Keratinocyte (primary cell): ENCODE measurements at regions not wholly inside any gene's neighbourhood (a gene's known extent, or its start where the extent isn't known, plus 50 kb on each side); places are given as distances from the start of the nearest gene placed in this dataset.

ENCODE experiments used
- EZH2 ChIP-seq: IDR thresholded peaks from one replicate; pipeline ENCODE4 v1.6.1; 2012; ENCODE audit warnings: inconsistent platforms, mild to moderate bottlenecking, low read length, moderate library complexity
- TF ChIP-seq, protein P1 (sequence below), 3 experiments: IDR thresholded peaks in 1 of 3; conservative IDR thresholded peaks in 1 of 3; optimal IDR thresholded peaks in 1 of 3; 2 replicates in 2 of 3; 3 replicates in 1 of 3; pipeline versions ENCODE3 to v1.5.1; 2011; ENCODE audit warnings: low read length in 3 of 3, mild to moderate bottlenecking in 3 of 3, moderate library complexity in 2 of 3, control low read depth in 1 of 3, inconsistent platforms in 1 of 3; ENCODE audit not compliant: insufficient read depth in 2 of 3; ENCODE audit errors: extremely low read depth in 1 of 3

DNA sequence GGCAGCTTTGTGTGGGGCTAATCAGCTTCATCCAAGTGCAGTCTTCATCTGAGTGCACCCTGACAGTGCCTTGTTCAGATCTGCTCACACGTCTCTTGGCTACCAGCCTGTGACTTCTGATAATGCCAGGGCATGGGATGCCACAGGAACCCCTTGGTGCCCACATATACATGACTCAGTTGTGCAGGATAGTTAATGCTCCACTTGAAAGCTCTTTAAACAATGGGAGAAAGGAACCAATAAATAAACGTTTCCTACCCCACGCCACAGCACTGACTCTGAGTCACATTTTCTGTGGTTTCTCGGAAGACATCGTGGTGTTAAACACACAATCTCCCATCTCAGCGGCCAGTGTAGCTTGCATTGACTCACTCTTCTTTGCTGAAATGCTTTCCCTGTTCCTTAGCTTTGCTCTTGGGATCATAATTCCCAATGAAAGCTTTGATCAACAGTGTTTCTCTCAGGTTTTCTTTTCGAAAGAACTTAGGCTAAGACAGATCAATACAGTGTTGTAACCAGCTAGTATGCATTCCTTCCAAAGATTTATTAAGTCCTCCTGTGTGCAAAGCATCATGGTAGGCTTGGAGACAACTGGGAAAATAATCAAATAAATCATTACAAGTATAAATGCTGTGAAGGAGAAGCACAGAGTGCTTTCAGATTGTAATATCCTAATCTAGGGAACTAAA, 142.0 kb downstream of the COPS8 start:
- TF ChIP-seq, protein P1, sequence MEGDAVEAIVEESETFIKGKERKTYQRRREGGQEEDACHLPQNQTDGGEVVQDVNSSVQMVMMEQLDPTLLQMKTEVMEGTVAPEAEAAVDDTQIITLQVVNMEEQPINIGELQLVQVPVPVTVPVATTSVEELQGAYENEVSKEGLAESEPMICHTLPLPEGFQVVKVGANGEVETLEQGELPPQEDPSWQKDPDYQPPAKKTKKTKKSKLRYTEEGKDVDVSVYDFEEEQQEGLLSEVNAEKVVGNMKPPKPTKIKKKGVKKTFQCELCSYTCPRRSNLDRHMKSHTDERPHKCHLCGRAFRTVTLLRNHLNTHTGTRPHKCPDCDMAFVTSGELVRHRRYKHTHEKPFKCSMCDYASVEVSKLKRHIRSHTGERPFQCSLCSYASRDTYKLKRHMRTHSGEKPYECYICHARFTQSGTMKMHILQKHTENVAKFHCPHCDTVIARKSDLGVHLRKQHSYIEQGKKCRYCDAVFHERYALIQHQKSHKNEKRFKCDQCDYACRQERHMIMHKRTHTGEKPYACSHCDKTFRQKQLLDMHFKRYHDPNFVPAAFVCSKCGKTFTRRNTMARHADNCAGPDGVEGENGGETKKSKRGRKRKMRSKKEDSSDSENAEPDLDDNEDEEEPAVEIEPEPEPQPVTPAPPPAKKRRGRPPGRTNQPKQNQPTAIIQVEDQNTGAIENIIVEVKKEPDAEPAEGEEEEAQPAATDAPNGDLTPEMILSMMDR (optimal IDR thresholded peaks at IDR 0.05 in 1 of 3, IDR thresholded peaks at IDR 0.05 in 1 of 3, conservative IDR thresholded peaks at IDR 0.05 in 1 of 3; ENCODE audit: extremely low read depth in 1 of 3, insufficient read depth in 2 of 3, low read length in 3 of 3), result no peak
- TF ChIP-seq EZH2, result no peak
